GM18508 (cell line): ENCODE measurements at regions not wholly inside any gene's neighbourhood (a gene's known extent, or its start where the extent isn't known, plus 50 kb on each side); places are given as distances from the start of the nearest gene placed in this dataset.

Experiments used
- ATAC-seq: cut with Tn5 transposase; IDR thresholded peaks from one replicate; pipeline ENCODE4 v1.9.1; 2021; ENCODE audit warnings: moderate number of reproducible peaks; ENCODE audit not compliant: insufficient read depth, unreplicated experiment

DNA sequence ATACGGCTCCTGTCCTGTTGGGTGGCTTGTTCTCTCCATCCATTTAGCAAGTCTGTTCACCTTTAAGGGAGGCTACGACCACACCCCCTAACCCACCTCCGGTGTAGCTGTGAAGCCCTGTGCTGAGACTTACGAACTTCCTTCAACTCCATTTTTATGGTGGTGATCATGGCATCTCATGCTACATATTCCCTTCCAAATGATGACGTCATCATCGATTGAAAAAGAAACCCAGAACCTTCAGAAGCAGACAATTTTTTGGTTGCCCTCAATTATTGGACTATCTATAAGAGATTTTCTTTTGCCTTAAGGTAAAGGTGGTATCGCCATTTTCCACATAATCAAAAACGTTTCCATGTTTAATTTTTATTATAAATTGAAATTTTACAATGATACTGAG is 389.0 kb downstream of the CBLN4 start:
- no peak for ATAC-seq

GRCh38 chr20:55615818-55616217 is 389.5 kb downstream of the CBLN4 start:
- no peak for ATAC-seq

DNA sequence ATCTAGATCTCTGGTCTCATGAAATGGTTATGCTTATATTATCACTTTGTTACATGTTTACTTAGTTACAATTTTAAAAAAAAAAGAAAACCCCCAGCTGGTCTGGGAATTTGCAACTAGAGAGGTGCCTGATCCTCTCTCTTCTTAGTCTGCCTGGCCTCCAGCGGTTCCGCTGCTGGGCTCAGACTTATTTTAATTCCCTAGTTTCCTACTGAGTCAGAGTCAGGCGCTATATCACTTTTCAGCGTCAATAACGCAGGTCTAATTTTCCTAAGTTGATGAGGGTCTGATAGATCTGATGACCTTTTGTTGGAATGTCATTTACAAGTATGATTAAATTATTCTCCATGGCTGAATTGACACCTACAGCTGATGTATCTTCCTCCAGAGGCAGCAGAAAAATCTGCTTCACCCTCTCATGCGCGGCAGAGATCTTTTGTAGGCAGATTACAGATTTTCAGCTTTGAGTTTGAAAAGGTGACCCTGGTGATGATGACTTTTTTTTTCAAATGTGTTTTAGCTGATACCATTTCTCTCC is 391.0 kb downstream of the CBLN4 start:
- no peak for ATAC-seq

DNA sequence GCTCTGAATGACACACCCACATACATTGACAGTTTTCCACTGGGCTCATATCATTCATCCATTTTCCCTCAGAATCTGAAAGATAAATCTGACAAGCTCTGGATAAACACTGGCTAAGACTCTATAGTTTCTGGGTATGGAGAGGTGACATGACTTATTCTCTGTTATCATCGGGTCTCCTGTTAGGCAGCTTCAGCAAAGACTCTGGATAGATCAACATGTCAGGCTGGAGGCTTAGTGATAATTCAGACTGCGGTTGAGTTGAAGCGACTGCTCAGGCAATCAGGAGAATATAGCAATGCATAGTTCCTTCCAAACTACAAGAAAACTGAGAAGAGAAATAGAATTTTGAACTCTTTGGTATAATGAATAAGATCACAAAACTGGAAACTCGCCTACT is 394.6 kb downstream of the CBLN4 start:
- no peak for ATAC-seq

DNA sequence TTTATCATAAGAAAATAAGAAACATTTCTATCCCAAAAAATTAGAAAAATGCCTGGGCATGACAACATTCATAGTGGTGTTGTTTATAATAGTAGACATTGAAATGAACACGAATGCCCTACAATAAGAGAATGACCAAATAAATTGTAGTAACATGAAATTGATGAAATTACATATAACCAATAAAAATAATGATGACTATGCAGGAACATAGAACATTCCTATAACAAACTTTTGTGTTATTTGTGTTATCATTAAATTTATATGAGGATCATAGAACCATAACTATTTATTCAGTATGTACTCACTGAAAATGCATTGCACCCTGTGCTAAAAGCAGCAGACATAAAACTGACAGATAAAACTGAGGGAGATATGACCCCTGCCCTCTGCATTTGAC is 399.7 kb downstream of the CBLN4 start:
- ATAC-seq = no peak

GRCh38 chr20:55597526-55597925 is 407.8 kb downstream of the CBLN4 start:
- no peak for ATAC-seq

- ATAC-seq = no peak
Observed at GRCh38 chr20:55596431-55596830, 408.9 kb downstream of the CBLN4 start.

DNA sequence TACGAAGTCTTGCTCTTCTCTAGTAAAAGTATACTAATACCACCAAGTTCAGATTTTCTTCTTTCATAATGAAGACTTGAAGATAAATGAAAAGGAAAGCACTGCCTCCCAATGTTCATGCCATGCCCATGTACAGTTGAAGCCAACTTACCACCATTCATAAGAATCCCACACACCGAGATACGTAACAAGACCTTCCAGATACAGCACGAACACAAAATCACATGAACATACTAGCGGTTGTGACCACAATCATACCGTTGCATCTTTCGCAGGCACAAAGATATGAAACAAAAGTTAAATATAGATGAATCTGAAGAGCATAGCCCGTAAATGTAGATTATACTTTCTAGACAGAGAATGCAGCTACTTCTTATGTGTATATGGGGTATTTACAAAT is 412.5 kb downstream of the CBLN4 start:
- no peak for ATAC-seq

GRCh38 chr20:55586610-55587009 is 418.7 kb downstream of the CBLN4 start:
- no peak for ATAC-seq

- no peak for ATAC-seq
Observed at GRCh38 chr20:55584964-55585363, 420.4 kb downstream of the CBLN4 start.

- no peak for ATAC-seq
Observed at GRCh38 chr20:55584307-55584706, 421.0 kb downstream of the CBLN4 start.

GRCh38 chr20:55583036-55583435 is 422.3 kb downstream of the CBLN4 start:
- peak; percentile 71 for ATAC-seq

DNA sequence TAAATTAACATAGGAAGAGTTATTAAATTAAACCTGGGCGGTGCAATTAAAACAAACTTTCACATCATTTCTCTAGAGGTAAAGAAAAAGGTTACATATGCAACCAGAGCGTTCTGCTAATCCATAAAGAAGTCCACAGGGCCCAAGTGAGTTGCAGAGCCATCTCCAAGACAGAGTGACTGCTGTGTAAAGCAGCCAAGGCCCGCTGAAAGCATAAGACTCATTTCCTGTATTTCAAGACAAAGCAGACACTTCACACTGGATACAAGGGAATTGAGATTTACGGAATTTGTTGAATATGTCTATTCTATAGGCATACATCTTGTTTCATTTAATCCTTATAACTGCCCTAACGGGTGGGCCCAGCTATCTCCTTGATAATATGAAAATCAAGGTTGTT is 422.8 kb downstream of the CBLN4 start:
- no peak for ATAC-seq

- no peak for ATAC-seq
Observed at GRCh38 chr20:55581519-55581918, 423.8 kb downstream of the CBLN4 start.

- ATAC-seq = no peak
Observed at GRCh38 chr20:55580475-55580874, 424.8 kb downstream of the CBLN4 start.

DNA sequence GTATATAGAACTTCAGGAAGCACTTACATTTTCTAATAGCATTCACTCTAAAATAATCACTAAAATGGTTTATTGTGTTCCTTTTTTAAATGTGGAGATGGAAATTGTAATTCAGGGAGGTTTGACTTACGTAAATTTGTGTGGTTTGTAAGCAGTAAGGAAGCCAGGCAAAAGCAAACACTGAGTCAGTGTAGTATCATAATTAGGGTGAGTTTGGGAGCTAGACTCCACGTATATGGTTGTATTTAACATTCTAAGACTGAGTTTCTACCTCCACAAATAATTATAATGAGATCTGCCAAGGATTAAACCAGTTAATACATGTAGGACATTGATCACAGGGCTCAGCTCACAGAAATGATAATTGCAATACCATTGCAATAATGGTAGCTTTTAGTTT is 425.5 kb downstream of the CBLN4 start:
- no peak for ATAC-seq

DNA sequence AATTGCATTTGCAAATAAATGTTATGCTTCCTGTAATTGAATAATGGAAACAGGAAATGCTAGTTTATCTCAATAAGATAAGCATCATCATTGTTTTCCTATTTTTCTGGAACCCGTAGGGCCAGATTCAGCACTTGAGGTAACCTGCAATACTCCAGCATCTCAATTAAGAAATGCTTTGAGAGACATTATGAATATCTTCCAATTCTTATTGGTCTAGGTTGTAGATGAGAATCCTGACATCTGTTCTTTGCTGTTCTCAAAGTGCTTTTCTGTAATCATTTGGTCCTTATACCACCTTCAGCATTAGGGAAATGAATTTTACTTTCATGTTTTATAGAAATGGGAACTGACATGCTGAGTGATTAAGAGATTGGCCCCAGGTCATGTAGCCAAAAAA is 428.3 kb downstream of the CBLN4 start:
- ATAC-seq = no peak

DNA sequence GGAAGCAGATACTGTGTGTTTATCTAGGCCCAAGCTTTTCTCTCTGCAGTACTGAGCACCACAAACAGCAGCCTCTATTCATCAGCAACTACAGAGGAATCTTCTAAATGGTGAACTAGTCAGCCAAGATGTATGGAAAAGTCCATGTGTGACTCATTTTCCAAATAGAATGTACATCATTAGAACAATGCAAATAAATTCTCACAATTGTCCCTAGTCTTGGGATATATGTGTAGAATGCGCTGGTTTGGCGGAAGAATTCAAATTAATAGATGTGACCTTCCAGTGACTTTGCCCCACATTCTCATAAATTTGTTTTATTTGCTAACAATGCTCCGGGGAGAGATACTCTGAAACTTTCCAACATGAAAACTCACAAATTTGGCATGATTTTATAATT is 436.2 kb downstream of the CBLN4 start:
- no peak for ATAC-seq

DNA sequence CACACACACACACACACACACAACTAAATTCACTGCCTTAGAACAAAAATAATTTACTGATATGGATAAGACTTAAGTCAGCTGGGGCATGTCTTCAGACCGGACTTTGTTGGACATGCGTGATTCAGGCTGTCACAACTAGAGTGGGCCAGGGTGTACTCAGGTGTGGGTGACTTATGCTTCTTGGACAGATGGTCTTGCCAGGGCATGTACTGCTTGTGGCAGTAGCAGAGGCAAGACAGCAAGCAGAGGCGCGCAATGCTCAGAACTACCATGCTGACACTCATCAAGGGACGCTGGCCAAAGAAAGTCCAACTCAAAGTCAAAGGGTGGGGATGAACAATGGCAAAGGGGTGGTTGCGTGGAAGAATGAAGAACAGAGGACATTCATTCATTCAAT is 437.5 kb downstream of the CBLN4 start:
- no peak for ATAC-seq

GRCh38 chr20:55565096-55565773 is 440.1 kb downstream of the CBLN4 start:
- no peak for ATAC-seq

- ATAC-seq = no peak
Observed at GRCh38 chr20:55561259-55561658, 444.1 kb downstream of the CBLN4 start.

DNA sequence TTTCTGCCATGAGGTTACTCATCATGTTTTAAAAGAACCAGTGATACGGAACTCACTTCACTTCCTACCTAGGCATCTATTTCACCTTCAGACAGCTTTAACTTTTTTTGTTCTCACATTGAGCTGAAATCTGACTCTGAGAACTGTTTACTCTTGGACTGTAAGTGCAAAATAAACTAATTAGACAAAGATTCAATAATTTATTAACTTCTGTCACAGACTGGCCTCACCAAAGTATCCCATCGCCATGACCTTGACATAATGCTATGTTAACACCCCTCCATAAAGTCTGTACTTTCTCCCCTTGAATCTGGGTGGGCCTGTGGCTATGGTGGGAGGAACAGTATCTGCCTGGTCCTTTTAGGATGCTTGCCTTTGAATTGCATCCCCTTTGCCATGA is 448.1 kb downstream of the CBLN4 start:
- ATAC-seq = no peak
